Heart right ventricle (tissue), 16 donors: ENCODE measurements at regions not wholly inside any gene's neighbourhood (a gene's known extent, or its start where the extent isn't known, plus 50 kb on each side); places are given as distances from the start of the nearest gene placed in this dataset.

Source experiments
- ATAC-seq, 8 donors: fragments of 200-7000 bp; cut with Tn5 transposase; one replicate each; pipeline ENCODE4 v1.9.1; 2020; ENCODE audit warnings: mild to moderate bottlenecking in 8 of 8, moderate library complexity in 8 of 8, moderate number of reproducible peaks in 1 of 8
- DNase-seq, 2 donors: peaks; one replicate each; pipeline ENCODE4 v3.0.0-alpha.2; 2020
- H3K27ac ChIP-seq, 10 donors: fragments of 200-600 bp; sonication (generic) in 2 of 10; one replicate each; pipeline versions ENCODE4 v1.5.0 to v1.8.0; 2020 to 2022; ENCODE audit warnings: mild to moderate bottlenecking in 3 of 10
- H3K27me3 ChIP-seq, 7 donors: fragments of 200-600 bp; one replicate each; pipeline ENCODE4 v1.8.0; 2021 to 2022; ENCODE audit warnings: mild to moderate bottlenecking in 2 of 7
- H3K36me3 ChIP-seq, 9 donors: fragments of 200-600 bp; sonication (generic) in 1 of 9; one replicate each; pipeline versions ENCODE4 v1.5.0 to v1.8.0; 2020 to 2022; ENCODE audit warnings: mild to moderate bottlenecking in 2 of 9
- H3K4me1 ChIP-seq, 9 donors: fragments of 200-600 bp; sonication (generic) in 1 of 9; one replicate each; pipeline versions ENCODE4 v1.5.0 to v1.8.0; 2020 to 2022; ENCODE audit warnings: mild to moderate bottlenecking in 4 of 9
- H3K4me3 ChIP-seq, 10 donors: fragments of 200-600 bp; sonication (generic) in 2 of 10; one replicate each; pipeline versions ENCODE4 v1.5.0 to v1.8.0; 2020 to 2022; ENCODE audit warnings: mild to moderate bottlenecking in 7 of 10, moderate library complexity in 2 of 10
- H3K9me3 ChIP-seq, 11 donors: fragments of 200-600 bp in 10 of 11; sonication (generic) in 2 of 11; one replicate each; pipeline versions ENCODE4 v1.5.0 to v1.8.0; 2013 to 2022; ENCODE audit warnings: mild to moderate bottlenecking in 2 of 11, control low read depth in 1 of 11, moderate library complexity in 1 of 11
- WGBS, 2 donors: extraction: QIAGEN DNeasy Blood & Tissue Kit; methylation state at CpG; one replicate each; pipeline ENCODE4 v1.1.7; 2013; ENCODE audit warnings: inconsistent platforms in 1 of 2; 5-methylcytosine and 5-hydroxymethylcytosine counted together
- intact Hi-C, 10 donors: fragments of 100-400 bp; cut with DNase I; formaldehyde crosslinking; loops; one replicate each; pipeline versions ENCODE4 v1.11.1 to v1.14.2; 2022
- TF ChIP-seq, protein P1 (sequence below), 9 donors: fragments of 200-600 bp; sonication (generic) in 2 of 9; IDR thresholded peaks; one replicate each; pipeline versions ENCODE4 v1.5.0 to v1.8.0; 2021 to 2022; ENCODE audit warnings: antibody characterized with exemption in 9 of 9, mild to moderate bottlenecking in 5 of 9, moderate library complexity in 1 of 9
- donor health status: Arrhythmogenic right ventricular cardiomyopathy.
- donor health status: ischemic (EF 13 %, LVEDD 7.1; RV severe dilation, severe dysfunction).
- donor health status: healthy with polysubstance abuse.
- donor health status: DM: no; HTN: yes; CAD: no.
- donor health status: DM: no; HTN: no; CAD: no.
- donor health status: ischemic (EF 25% LVEDD 6.9; RV normal size, moderate dysfunction).
- donor health status: ischemic (EF 25% LVEDD 5.7; RV mildly dilated, moderate dysfunction).
- donor health status: healthy.
- donor health status: DM: yes; HTN: yes; CAD: no.
- donor health status: Ischemic cardiomyopathy.
- donor health status: ischemic (EF 35%, LVEDD 5.7; RV mildly dilated, moderate dysfunction).
- donor health status: nonischemic (EF 11% LVEDD 7.7; RV severe dilation, severe dysfunction).
- donor health status: DM: yes; HTN: yes; CAD: no.
- donor health status: PGD.
- donor health status: ischemic (EF 29% LVEDD 5.4; RV normal size, mild dysfunction).
- donor health status: nonischemic (EF 23%, LVEDD 6.1; RV moderate dilation, normal function).

DNA sequence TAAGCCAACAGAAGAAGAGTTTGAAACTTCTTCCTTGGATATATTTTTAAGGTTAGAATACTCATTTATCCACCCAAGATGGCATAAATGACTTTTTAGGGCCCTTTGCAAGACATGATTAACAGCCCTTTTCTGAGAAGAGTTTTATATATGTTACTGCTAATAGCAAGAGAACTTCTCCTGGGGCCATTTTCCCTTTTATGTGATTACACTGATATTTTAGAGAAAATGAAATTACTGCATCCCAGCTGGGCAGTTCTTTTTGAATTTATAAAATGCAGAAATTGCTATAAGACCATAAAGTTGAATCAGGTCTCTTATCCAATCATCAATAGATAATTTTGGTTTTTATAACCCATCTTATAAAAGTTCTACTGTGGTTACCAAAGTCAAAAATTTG, 161.3 kb upstream of the RFX3 start:
- H3K27me3 ChIP-seq = no peaks in the 10 kb centered on the region
- no peak overlapping the region for H3K27ac ChIP-seq
- no peaks in the 10 kb centered on the region for H3K4me1 ChIP-seq
- no peaks in the 10 kb centered on the region for H3K36me3 ChIP-seq
- no peak for ATAC-seq
- TF ChIP-seq, protein P1, sequence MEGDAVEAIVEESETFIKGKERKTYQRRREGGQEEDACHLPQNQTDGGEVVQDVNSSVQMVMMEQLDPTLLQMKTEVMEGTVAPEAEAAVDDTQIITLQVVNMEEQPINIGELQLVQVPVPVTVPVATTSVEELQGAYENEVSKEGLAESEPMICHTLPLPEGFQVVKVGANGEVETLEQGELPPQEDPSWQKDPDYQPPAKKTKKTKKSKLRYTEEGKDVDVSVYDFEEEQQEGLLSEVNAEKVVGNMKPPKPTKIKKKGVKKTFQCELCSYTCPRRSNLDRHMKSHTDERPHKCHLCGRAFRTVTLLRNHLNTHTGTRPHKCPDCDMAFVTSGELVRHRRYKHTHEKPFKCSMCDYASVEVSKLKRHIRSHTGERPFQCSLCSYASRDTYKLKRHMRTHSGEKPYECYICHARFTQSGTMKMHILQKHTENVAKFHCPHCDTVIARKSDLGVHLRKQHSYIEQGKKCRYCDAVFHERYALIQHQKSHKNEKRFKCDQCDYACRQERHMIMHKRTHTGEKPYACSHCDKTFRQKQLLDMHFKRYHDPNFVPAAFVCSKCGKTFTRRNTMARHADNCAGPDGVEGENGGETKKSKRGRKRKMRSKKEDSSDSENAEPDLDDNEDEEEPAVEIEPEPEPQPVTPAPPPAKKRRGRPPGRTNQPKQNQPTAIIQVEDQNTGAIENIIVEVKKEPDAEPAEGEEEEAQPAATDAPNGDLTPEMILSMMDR (IDR thresholded peaks at IDR 0.05) = no peak
- DNase-seq = no peak
- no peak overlapping the region for H3K4me3 ChIP-seq
- no peaks in the 10 kb centered on the region for H3K9me3 ChIP-seq
- intact Hi-C loops = no loop called here

- TF ChIP-seq, protein P1 (IDR thresholded peaks at IDR 0.05) = no peak
- H3K9me3 ChIP-seq = no peaks in the 10 kb centered on the region
- DNase-seq (no peak), ATAC-seq (no peak)
- H3K4me1 ChIP-seq = no peaks in the 10 kb centered on the region
- no peak overlapping the region for H3K4me3 ChIP-seq
- intact Hi-C loops = no loop called here
- no peaks in the 10 kb centered on the region for H3K27me3 ChIP-seq
- no peaks in the 10 kb centered on the region for H3K36me3 ChIP-seq
- 84 to 85% methylated on average over 3 of the region's 3 CpGs for WGBS, 2 donors
- no peak overlapping the region for H3K27ac ChIP-seq
Measured at GRCh38 chr9:3682186-3682585, 156.4 kb upstream of the RFX3 start.

DNA sequence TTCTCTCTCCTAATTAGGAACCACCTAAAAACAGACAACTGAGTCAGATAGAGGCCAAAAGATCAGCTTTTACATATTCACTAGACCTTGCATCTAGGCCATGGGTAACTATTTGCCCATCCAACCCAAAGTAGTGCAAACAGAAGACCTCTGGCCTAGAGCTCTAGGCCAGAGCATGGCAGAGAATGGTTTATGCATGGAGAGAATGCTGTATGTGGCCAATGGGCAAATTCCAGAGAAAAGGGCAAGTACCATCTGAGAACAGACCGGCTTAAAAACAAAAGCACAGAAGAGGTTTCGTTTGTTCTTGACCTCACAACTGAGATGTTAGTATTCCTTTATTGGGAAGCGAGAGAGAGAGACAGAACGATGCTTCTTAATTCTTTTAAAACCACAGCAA, 151.7 kb upstream of the RFX3 start:
- DNase-seq (no peak), ATAC-seq (no peak)
- Histone ChIP-seq H3K9me3 (no peaks in the 10 kb centered on the region), H3K4me3 (no peak overlapping the region), H3K4me1 (no peaks in the 10 kb centered on the region), H3K36me3 (no peaks in the 10 kb centered on the region), H3K27me3 (no peaks in the 10 kb centered on the region), H3K27ac (no peak overlapping the region)
- 88 to 93% methylated on average over 4 of the region's 4 CpGs for WGBS, 2 donors
- intact Hi-C loops = no loop called here
- TF ChIP-seq, protein P1 (IDR thresholded peaks at IDR 0.05) = no peak

DNA sequence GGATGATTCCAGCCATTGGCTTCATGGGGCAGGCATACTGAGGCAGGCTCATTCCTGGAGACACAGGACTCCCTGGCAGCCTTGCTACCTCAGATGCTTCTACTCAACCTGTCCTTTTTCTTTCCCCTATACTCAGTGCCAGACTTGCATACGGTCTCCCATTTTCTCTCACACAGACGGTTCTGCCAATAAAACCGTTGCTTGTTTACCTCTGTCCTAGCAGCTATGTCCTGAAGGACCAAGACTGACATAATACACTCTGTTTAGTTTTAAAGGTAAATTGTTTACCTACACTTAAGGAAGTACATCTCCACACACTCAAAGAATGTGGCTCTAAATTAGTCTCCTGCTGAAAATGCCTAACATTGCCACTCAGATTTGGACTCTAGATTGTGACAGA, 151.0 kb upstream of the RFX3 start:
- 82 to 93% methylated on average over 3 of the region's 3 CpGs for WGBS, 2 donors
- Histone ChIP-seq H3K9me3 (no peaks in the 10 kb centered on the region), H3K4me1 (no peaks in the 10 kb centered on the region), H3K36me3 (no peaks in the 10 kb centered on the region), H3K27me3 (no peaks in the 10 kb centered on the region), H3K27ac (no peak overlapping the region), H3K4me3 (no peak overlapping the region)
- no peak for ATAC-seq
- TF ChIP-seq, protein P1 (IDR thresholded peaks at IDR 0.05) = no peak
- intact Hi-C loops = no loop called here
- no peak for DNase-seq

GRCh38 chr9:3675946-3676345, 150.1 kb upstream of the RFX3 start:
- H3K36me3 ChIP-seq = no peaks in the 10 kb centered on the region
- H3K4me3 ChIP-seq = no peak overlapping the region
- TF ChIP-seq, protein P1 (IDR thresholded peaks at IDR 0.05) = no peak
- no peak for ATAC-seq
- 90 to 96% methylated on average over 2 of the region's 2 CpGs for WGBS, 2 donors
- DNase-seq = no peak
- no peaks in the 10 kb centered on the region for H3K9me3 ChIP-seq
- intact Hi-C loops = no loop called here
- no peaks in the 10 kb centered on the region for H3K4me1 ChIP-seq
- H3K27ac ChIP-seq = no peak overlapping the region
- H3K27me3 ChIP-seq = no peaks in the 10 kb centered on the region
